ENCODE measurements at regions not wholly inside any gene's neighbourhood (a gene's known extent, or its start where the extent isn't known, plus 50 kb on each side); places are given as distances from the start of the nearest gene placed in this dataset.
"Not testable (repeated sequence)": the region's sequence is repeated elsewhere in the genome, so short reads cannot be mapped to it uniquely, and the experiment has no call there.

GRCh38 chr9:85859765-85860164, 81.2 kb upstream of the NAA35 start:
- H3K27ac ChIP-seq, result no peak overlapping the region
- TF ChIP-seq ZFX (IDR thresholded peaks at IDR 0.05; ENCODE audit: borderline replicate concordance), result no peak
- no peak for TF ChIP-seq CTCF (IDR thresholded peaks at IDR 0.05)

GRCh38 chr9:85861882-85862281, 79.1 kb upstream of the NAA35 start:
- H3K27ac ChIP-seq, result not testable (repeated sequence)

GRCh38 chr9:85863875-85864274, 77.1 kb upstream of the NAA35 start:
- H3K27ac ChIP-seq, result no peak overlapping the region
- TF ChIP-seq ZFX (IDR thresholded peaks at IDR 0.05; ENCODE audit: borderline replicate concordance) (no peak), CTCF (IDR thresholded peaks at IDR 0.05) (no peak)

- TF ChIP-seq CTCF (IDR thresholded peaks at IDR 0.05), result no peak
- no peak for TF ChIP-seq ZFX (IDR thresholded peaks at IDR 0.05; ENCODE audit: borderline replicate concordance)
- H3K27ac ChIP-seq, result no peak overlapping the region
These were observed 69.9 kb upstream of the NAA35 start for GRCh38 chr9:85871008-85871407.

GRCh38 chr9:85871683-85872082, 69.3 kb upstream of the NAA35 start:
- not testable (repeated sequence) for H3K27ac ChIP-seq

GRCh38 chr9:85872463-85872862, 68.5 kb upstream of the NAA35 start:
- no peak for TF ChIP-seq CTCF (IDR thresholded peaks at IDR 0.05)
- no peak for TF ChIP-seq ZFX (IDR thresholded peaks at IDR 0.05; ENCODE audit: borderline replicate concordance)
- no peak overlapping the region for H3K27ac ChIP-seq

- H3K27ac ChIP-seq, result no peak overlapping the region
- no peak for TF ChIP-seq CTCF (IDR thresholded peaks at IDR 0.05)
These were observed 64.3 kb upstream of the NAA35 start for GRCh38 chr9:85876628-85877027.

- H3K27ac ChIP-seq, result not testable (repeated sequence)
These were observed 61.9 kb upstream of the NAA35 start for GRCh38 chr9:85878872-85879597.

- H3K27ac ChIP-seq, result not testable (repeated sequence)
These were observed 60.4 kb upstream of the NAA35 start for GRCh38 chr9:85880507-85880906.

GRCh38 chr9:85884256-85884655, 56.7 kb upstream of the NAA35 start:
- H3K27ac ChIP-seq, result no peak overlapping the region
- TF ChIP-seq ZFX (IDR thresholded peaks at IDR 0.05; ENCODE audit: borderline replicate concordance) (no peak), CTCF (IDR thresholded peaks at IDR 0.05) (no peak)
